Esophagus squamous epithelium (tissue), 4 donors: ENCODE measurements at regions not wholly inside any gene's neighbourhood (a gene's known extent, or its start where the extent isn't known, plus 50 kb on each side); places are given as distances from the start of the nearest gene placed in this dataset.

Experiments used
- POLR2A ChIP-seq, 4 donors: fragments of 450-650 bp; IDR thresholded peaks; one replicate each; pipeline ENCODE4 v1.6.1; 2017; ENCODE audit warnings: antibody characterized with exemption in 4 of 4, mild to moderate bottlenecking in 4 of 4, moderate library complexity in 3 of 4
- TF ChIP-seq, protein P1 (sequence below), 6 experiments: fragments of 450-650 bp in 4 of 6; fragments of 200-600 bp in 2 of 6; sonication (generic) in 2 of 6; IDR thresholded peaks; one replicate each; pipeline ENCODE4 v1.5.1; 2016 to 2019; ENCODE audit warnings: antibody characterized with exemption in 6 of 6, mild to moderate bottlenecking in 4 of 6, moderate library complexity in 4 of 6

DNA sequence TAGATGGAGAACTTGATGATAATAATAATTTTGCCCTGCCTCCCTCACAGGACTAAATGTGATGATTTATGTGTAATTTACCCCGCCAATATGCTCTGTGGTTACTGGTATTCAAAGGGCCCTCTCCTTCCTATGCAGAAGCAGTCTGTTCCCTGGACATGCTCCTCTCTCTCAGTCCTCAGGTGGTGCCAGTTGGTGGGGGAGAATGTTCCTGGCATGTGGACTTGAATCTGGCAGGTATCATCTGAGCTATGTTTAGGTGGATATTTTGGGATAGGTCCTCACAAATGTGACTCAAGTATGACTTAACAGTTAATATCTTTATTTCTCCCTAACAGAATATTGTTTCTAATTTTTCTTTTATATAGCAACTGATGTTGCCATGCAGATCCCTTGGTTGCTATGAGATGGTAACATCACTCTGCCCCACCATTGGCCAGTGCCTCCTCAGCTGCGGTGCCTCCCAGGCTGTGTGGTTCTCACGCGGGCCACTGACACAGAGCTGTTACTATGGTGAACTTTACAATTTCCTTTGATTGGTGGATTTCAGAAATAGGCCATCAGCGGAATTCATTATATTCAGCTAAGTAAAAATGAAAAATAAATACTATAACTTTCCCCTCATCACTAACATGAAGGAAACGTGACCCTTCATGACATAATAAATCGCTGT is 106.7 kb upstream of the PELI1 start:
- TF ChIP-seq, protein P1, sequence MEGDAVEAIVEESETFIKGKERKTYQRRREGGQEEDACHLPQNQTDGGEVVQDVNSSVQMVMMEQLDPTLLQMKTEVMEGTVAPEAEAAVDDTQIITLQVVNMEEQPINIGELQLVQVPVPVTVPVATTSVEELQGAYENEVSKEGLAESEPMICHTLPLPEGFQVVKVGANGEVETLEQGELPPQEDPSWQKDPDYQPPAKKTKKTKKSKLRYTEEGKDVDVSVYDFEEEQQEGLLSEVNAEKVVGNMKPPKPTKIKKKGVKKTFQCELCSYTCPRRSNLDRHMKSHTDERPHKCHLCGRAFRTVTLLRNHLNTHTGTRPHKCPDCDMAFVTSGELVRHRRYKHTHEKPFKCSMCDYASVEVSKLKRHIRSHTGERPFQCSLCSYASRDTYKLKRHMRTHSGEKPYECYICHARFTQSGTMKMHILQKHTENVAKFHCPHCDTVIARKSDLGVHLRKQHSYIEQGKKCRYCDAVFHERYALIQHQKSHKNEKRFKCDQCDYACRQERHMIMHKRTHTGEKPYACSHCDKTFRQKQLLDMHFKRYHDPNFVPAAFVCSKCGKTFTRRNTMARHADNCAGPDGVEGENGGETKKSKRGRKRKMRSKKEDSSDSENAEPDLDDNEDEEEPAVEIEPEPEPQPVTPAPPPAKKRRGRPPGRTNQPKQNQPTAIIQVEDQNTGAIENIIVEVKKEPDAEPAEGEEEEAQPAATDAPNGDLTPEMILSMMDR (IDR thresholded peaks at IDR 0.05) = no peak
- TF ChIP-seq POLR2A (IDR thresholded peaks at IDR 0.05) = no peak
